Stimulated activated naive CD4-positive, alpha-beta T cell treated with Interleukin-2 at 50 U/mL for 16 hours (primary cell): ENCODE measurements at regions not wholly inside any gene's neighbourhood (a gene's known extent, or its start where the extent isn't known, plus 50 kb on each side); places are given as distances from the start of the nearest gene placed in this dataset.
"Not testable (repeated sequence)": the region's sequence is repeated elsewhere in the genome, so short reads cannot be mapped to it uniquely, and the experiment has no call there.

Source experiments
- DNase-seq: peaks from one replicate; lab custom pipeline; 2025; lab: John Stamatoyannopoulos, UW

GRCh38 chr3:118765636-118766305 lies 268.9 kb downstream of the IGSF11 start:
- DNase-seq: no peak

GRCh38 chr3:118766306-118766669 lies 268.4 kb downstream of the IGSF11 start:
- no peak for DNase-seq

- DNase-seq: no peak
These were observed 262.6 kb downstream of the IGSF11 start for GRCh38 chr3:118772036-118772435.

GRCh38 chr3:118772547-118773011 lies 262.1 kb downstream of the IGSF11 start:
- no peak for DNase-seq

- DNase-seq: no peak
These were observed 259.6 kb downstream of the IGSF11 start for GRCh38 chr3:118775021-118775420.

- no peak for DNase-seq
These were observed 256.4 kb downstream of the IGSF11 start for GRCh38 chr3:118778201-118778600.

GRCh38 chr3:118781232-118781631 lies 253.4 kb downstream of the IGSF11 start:
- DNase-seq: no peak

- no peak for DNase-seq
These were observed 252.8 kb downstream of the IGSF11 start for GRCh38 chr3:118781839-118782238.

GRCh38 chr3:118782755-118783202 lies 251.9 kb downstream of the IGSF11 start:
- DNase-seq: no peak

- no peak for DNase-seq
These were observed 249.2 kb downstream of the IGSF11 start for GRCh38 chr3:118785415-118785814.

GRCh38 chr3:118791246-118791645 lies 243.4 kb downstream of the IGSF11 start:
- no peak for DNase-seq

- no peak for DNase-seq
These were observed 242.5 kb downstream of the IGSF11 start for GRCh38 chr3:118792191-118792590.

- DNase-seq: no peak
These were observed 241.5 kb downstream of the IGSF11 start for GRCh38 chr3:118793176-118793575.

GRCh38 chr3:118799303-118799702 lies 235.3 kb downstream of the IGSF11 start:
- no peak for DNase-seq

GRCh38 chr3:118801899-118802298 lies 232.7 kb downstream of the IGSF11 start:
- DNase-seq: no peak

- no peak for DNase-seq
These were observed 232.1 kb downstream of the IGSF11 start for GRCh38 chr3:118802325-118803095.

- no peak for DNase-seq
These were observed 231.6 kb downstream of the IGSF11 start for GRCh38 chr3:118803096-118803476.

- no peak for DNase-seq
These were observed 229.6 kb downstream of the IGSF11 start for GRCh38 chr3:118805007-118805406.

GRCh38 chr3:118806423-118806822 lies 228.2 kb downstream of the IGSF11 start:
- no peak for DNase-seq

GRCh38 chr3:118807349-118807748 lies 227.3 kb downstream of the IGSF11 start:
- not testable (repeated sequence) for DNase-seq

GRCh38 chr3:118808723-118809122 lies 225.9 kb downstream of the IGSF11 start:
- no peak for DNase-seq

- no peak for DNase-seq
These were observed 224.7 kb downstream of the IGSF11 start for GRCh38 chr3:118809696-118810498.
